ENCODE measurements at regions not wholly inside any gene's neighbourhood (a gene's known extent, or its start where the extent isn't known, plus 50 kb on each side); places are given as distances from the start of the nearest gene placed in this dataset.
A peak's percentile ranks its signal among the peaks of the same experiment; 100 is the strongest.

- DNase-seq (ENCODE audit: low spot score) = peak; percentile 3
These were observed 86.5 kb downstream of the MTRR start for GRCh38 chr5:7955476-7955875.

- no peak for DNase-seq (ENCODE audit: low spot score)
These were observed 88.4 kb downstream of the MTRR start for GRCh38 chr5:7957329-7957728.

GRCh38 chr5:7960142-7960541, 91.2 kb downstream of the MTRR start:
- DNase-seq (ENCODE audit: low spot score) = no peak

GRCh38 chr5:7961540-7961939, 92.6 kb downstream of the MTRR start:
- DNase-seq (ENCODE audit: low spot score) = no peak

GRCh38 chr5:7970816-7971215, 101.9 kb downstream of the MTRR start:
- DNase-seq (ENCODE audit: low spot score) = no peak

GRCh38 chr5:7976411-7977190, 107.7 kb downstream of the MTRR start:
- no peak for DNase-seq (ENCODE audit: low spot score)

- no peak for DNase-seq (ENCODE audit: low spot score)
These were observed 109.2 kb downstream of the MTRR start for GRCh38 chr5:7978114-7978513.

- no peak for DNase-seq (ENCODE audit: low spot score)
These were observed 110.0 kb downstream of the MTRR start for GRCh38 chr5:7978991-7979390.

GRCh38 chr5:7980881-7981280, 111.9 kb downstream of the MTRR start:
- DNase-seq (ENCODE audit: low spot score) = no peak

- DNase-seq (ENCODE audit: low spot score) = no peak
These were observed 114.5 kb downstream of the MTRR start for GRCh38 chr5:7983433-7983832.

- no peak for DNase-seq (ENCODE audit: low spot score)
These were observed 122.3 kb downstream of the MTRR start for GRCh38 chr5:7991125-7991821.

- no peak for DNase-seq (ENCODE audit: low spot score)
These were observed 126.8 kb downstream of the MTRR start for GRCh38 chr5:7995688-7996294.

GRCh38 chr5:8005416-8005815, 136.5 kb downstream of the MTRR start:
- no peak for DNase-seq (ENCODE audit: low spot score)

- no peak for DNase-seq (ENCODE audit: low spot score)
These were observed 143.4 kb downstream of the MTRR start for GRCh38 chr5:8012131-8012977.

- DNase-seq (ENCODE audit: low spot score) = peak; percentile 16
These were observed 145.2 kb downstream of the MTRR start for GRCh38 chr5:8013948-8014710.

GRCh38 chr5:8019719-8020218, 150.8 kb downstream of the MTRR start:
- DNase-seq (ENCODE audit: low spot score) = no peak

- DNase-seq (ENCODE audit: low spot score) = no peak
These were observed 152.0 kb downstream of the MTRR start for GRCh38 chr5:8020861-8021514.

GRCh38 chr5:8028243-8028642, 159.3 kb downstream of the MTRR start:
- DNase-seq (ENCODE audit: low spot score) = no peak

- DNase-seq (ENCODE audit: low spot score) = no peak
These were observed 164.3 kb downstream of the MTRR start for GRCh38 chr5:8033261-8033660.

GRCh38 chr5:8034852-8035251, 165.9 kb downstream of the MTRR start:
- no peak for DNase-seq (ENCODE audit: low spot score)

GRCh38 chr5:8048920-8049319, 180.0 kb downstream of the MTRR start:
- no peak for DNase-seq (ENCODE audit: low spot score)

Measured in kidney capillary endothelial cell (primary cell).